HEK293 (cell line): ENCODE measurements at regions not wholly inside any gene's neighbourhood (a gene's known extent, or its start where the extent isn't known, plus 50 kb on each side); places are given as distances from the start of the nearest gene placed in this dataset.

ENCODE experiments used
- FEZF1 ChIP-seq: fragments of 450-650 bp; formaldehyde crosslinking; IDR thresholded peaks from 2 replicates; pipeline ENCODE4 v1.5.1; 2016; ENCODE audit warnings: missing biosample characterization, missing genetic modification characterization
- HOXA7 ChIP-seq: sonication (generic); formaldehyde crosslinking; IDR thresholded peaks from 2 replicates; pipeline ENCODE4 v1.8.1; 2022; ENCODE audit warnings: missing genetic modification reagents, borderline replicate concordance
- IKZF3 ChIP-seq: fragments of 450-650 bp; IDR thresholded peaks from 2 replicates; pipeline ENCODE4 v1.5.0; 2018; ENCODE audit warnings: missing biosample characterization, mild to moderate bottlenecking, missing genetic modification characterization, moderate library complexity
- KLF1 ChIP-seq: fragments of 450-650 bp; formaldehyde crosslinking; IDR thresholded peaks from 2 replicates; pipeline ENCODE4 v1.5.1; 2016; ENCODE audit warnings: missing biosample characterization, missing genetic modification characterization
- OVOL3 ChIP-seq: fragments of 450-650 bp; formaldehyde crosslinking; IDR thresholded peaks from 2 replicates; pipeline ENCODE4 v1.5.1; 2016; ENCODE audit warnings: missing biosample characterization, missing genetic modification characterization
- PBX3 ChIP-seq: sonication (generic); formaldehyde crosslinking; IDR thresholded peaks from 2 replicates; pipeline ENCODE4 v1.8.1; 2022; ENCODE audit warnings: mild to moderate bottlenecking, moderate library complexity, missing genetic modification reagents
- REPIN1 ChIP-seq: fragments of 450-650 bp; formaldehyde crosslinking; IDR thresholded peaks from 2 replicates; pipeline ENCODE4 v1.5.1; 2017; ENCODE audit warnings: missing biosample characterization, missing genetic modification characterization, low read depth
- TSHZ1 ChIP-seq: fragments of 450-650 bp; formaldehyde crosslinking; IDR thresholded peaks from 2 replicates; pipeline ENCODE4 v1.5.1; 2016; ENCODE audit warnings: missing biosample characterization, missing genetic modification characterization, borderline replicate concordance
- YY1 ChIP-seq: fragments of 450-650 bp; formaldehyde crosslinking; IDR thresholded peaks from 2 replicates; pipeline ENCODE4 v1.5.1; 2018; ENCODE audit warnings: missing biosample characterization, missing genetic modification characterization
- ZBTB17 ChIP-seq: fragments of 450-650 bp; formaldehyde crosslinking; IDR thresholded peaks from 2 replicates; pipeline ENCODE4 v1.5.1; 2016; ENCODE audit warnings: missing biosample characterization, missing genetic modification characterization
- ZEB2 ChIP-seq: fragments of 450-650 bp; formaldehyde crosslinking; IDR thresholded peaks from 2 replicates; pipeline ENCODE4 v1.5.1; 2016; ENCODE audit warnings: missing biosample characterization, missing genetic modification characterization
- ZFP3 ChIP-seq: fragments of 450-650 bp; formaldehyde crosslinking; IDR thresholded peaks from 2 replicates; pipeline ENCODE4 v1.5.1; 2016; ENCODE audit warnings: low read depth, missing biosample characterization, missing genetic modification characterization
- ZFP69B ChIP-seq: fragments of 450-650 bp; formaldehyde crosslinking; IDR thresholded peaks from 2 replicates; pipeline ENCODE4 v1.5.1; 2016; ENCODE audit warnings: missing biosample characterization, missing genetic modification characterization
- ZNF155 ChIP-seq: fragments of 450-650 bp; formaldehyde crosslinking; IDR thresholded peaks from 2 replicates; pipeline ENCODE4 v1.5.1; 2016; ENCODE audit warnings: missing biosample characterization, missing genetic modification characterization
- ZNF324 ChIP-seq: fragments of 450-650 bp; formaldehyde crosslinking; IDR thresholded peaks from 2 replicates; pipeline ENCODE4 v1.5.1; 2016; ENCODE audit warnings: missing biosample characterization, missing genetic modification characterization
- ZNF354C ChIP-seq: fragments of 450-650 bp; formaldehyde crosslinking; IDR thresholded peaks from 2 replicates; pipeline ENCODE4 v1.5.1; 2016; ENCODE audit warnings: missing biosample characterization, missing genetic modification characterization, low read depth, borderline replicate concordance
- ZNF426 ChIP-seq: fragments of 450-650 bp; formaldehyde crosslinking; IDR thresholded peaks from 2 replicates; pipeline ENCODE4 v1.5.1; 2017; ENCODE audit warnings: missing biosample characterization, missing genetic modification characterization, mild to moderate bottlenecking, inconsistent platforms, moderate library complexity
- ZNF449 ChIP-seq: fragments of 450-650 bp; formaldehyde crosslinking; IDR thresholded peaks from 2 replicates; pipeline ENCODE4 v1.5.1; 2017; ENCODE audit warnings: missing biosample characterization, mild to moderate bottlenecking, missing genetic modification characterization, moderate library complexity
- ZNF521 ChIP-seq: fragments of 450-650 bp; formaldehyde crosslinking; IDR thresholded peaks from 2 replicates; pipeline ENCODE4 v1.5.1; 2017; ENCODE audit warnings: missing biosample characterization, mild to moderate bottlenecking, missing genetic modification characterization
- ZNF549 ChIP-seq: fragments of 450-650 bp; IDR thresholded peaks from 2 replicates; pipeline ENCODE4 v1.5.1; 2018; ENCODE audit warnings: missing biosample characterization, missing genetic modification characterization, mild to moderate bottlenecking, inconsistent platforms, moderate library complexity
- ZNF561 ChIP-seq: fragments of 450-650 bp; IDR thresholded peaks from 2 replicates; pipeline ENCODE4 v1.5.1; 2018; ENCODE audit warnings: missing biosample characterization, missing genetic modification characterization, borderline replicate concordance
- ZNF639 ChIP-seq: fragments of 450-650 bp; formaldehyde crosslinking; IDR thresholded peaks from 2 replicates; pipeline ENCODE4 v1.5.1; 2016; ENCODE audit warnings: missing biosample characterization, missing genetic modification characterization
- ZNF645 ChIP-seq: fragments of 450-650 bp; formaldehyde crosslinking; IDR thresholded peaks from 2 replicates; pipeline ENCODE4; 2016; ENCODE audit warnings: missing biosample characterization, missing genetic modification characterization
- ZNF660 ChIP-seq: fragments of 450-650 bp; IDR thresholded peaks from 2 replicates; pipeline ENCODE4 v1.5.1; 2018; ENCODE audit warnings: missing biosample characterization, mild to moderate bottlenecking, missing genetic modification characterization
- ZNF747 ChIP-seq: fragments of 450-650 bp; formaldehyde crosslinking; IDR thresholded peaks from 2 replicates; pipeline ENCODE4 v1.5.1; 2016; ENCODE audit warnings: missing biosample characterization, missing genetic modification characterization
- ZNF843 ChIP-seq: fragments of 450-650 bp; formaldehyde crosslinking; IDR thresholded peaks from 2 replicates; pipeline ENCODE4 v1.5.1; 2016; ENCODE audit warnings: missing biosample characterization, missing genetic modification characterization
- ZSCAN4 ChIP-seq: fragments of 450-650 bp; formaldehyde crosslinking; IDR thresholded peaks from 2 replicates; pipeline ENCODE4 v1.5.1; 2017; ENCODE audit warnings: missing biosample characterization, missing genetic modification characterization
- ZSCAN5A ChIP-seq: fragments of 450-650 bp; formaldehyde crosslinking; IDR thresholded peaks from 2 replicates; pipeline ENCODE4 v1.5.1; 2016; ENCODE audit warnings: missing biosample characterization, missing genetic modification characterization

- TF ChIP-seq ZNF155 (tag by site-specific recombination) (no peak), ZNF521 (tag by site-specific recombination) (no peak), YY1 (tag by site-specific recombination) (peak; percentile 75), ZNF645 (no peak), ZNF549 (no peak), REPIN1 (tag by site-specific recombination) (no peak), OVOL3 (tag by site-specific recombination) (0 out of 2 replicates have a peak, but pooled peaks have one; percentile 27), ZNF660 (no peak), ZBTB17 (tag by site-specific recombination) (peak; percentile 80), ZNF324 (tag by site-specific recombination) (no peak), ZSCAN4 (tag by site-specific recombination) (no peak), ZSCAN5A (tag by site-specific recombination) (no peak), ZNF639 (peak; percentile 66; the same call in 1 of the 2 replicates), ZNF426 (tag by site-specific recombination) (no peak), ZFP3 (tag by site-specific recombination) (no peak), ZNF747 (no peak), ZEB2 (tag by site-specific recombination) (peak; percentile 33; the same call in 1 of the 2 replicates), ZNF561 (tag by site-specific recombination) (0 out of 2 replicates have a peak, but pooled peaks have one; percentile 71), ZFP69B (tag by site-specific recombination) (peak; percentile 67; the same call in 1 of the 2 replicates), KLF1 (tag by site-specific recombination) (no peak), ZNF354C (no peak), ZNF449 (tag by site-specific recombination) (no peak), TSHZ1 (peak; percentile 48; the same call in 1 of the 2 replicates), HOXA7 (CRISPR knock-in tag) (no peak), ZNF843 (tag by site-specific recombination) (peak; percentile 62; the same call in 1 of the 2 replicates), PBX3 (no peak), FEZF1 (tag by site-specific recombination) (peak; percentile 83), IKZF3 (tag by site-specific recombination) (peak; percentile 59; the same call in 1 of the 2 replicates)
These were observed 273.1 kb upstream of the CCL2 start (continued) for GRCh38 chr17:33981711-33982601.
